HG03135 (cell line): ENCODE measurements at regions not wholly inside any gene's neighbourhood (a gene's known extent, or its start where the extent isn't known, plus 50 kb on each side); places are given as distances from the start of the nearest gene placed in this dataset.

Experiments used
- ATAC-seq: cut with Tn5 transposase; IDR thresholded peaks from one replicate; pipeline ENCODE4 v1.9.1; 2021; ENCODE audit warnings: mild to moderate bottlenecking, moderate library complexity; ENCODE audit not compliant: unreplicated experiment

- ATAC-seq, result no peak
Observed at GRCh38 chr18:41842886-41843285, 112.1 kb upstream of the PIK3C3 start.

GRCh38 chr18:41829647-41830516 lies 125.2 kb upstream of the PIK3C3 start:
- no peak for ATAC-seq

GRCh38 chr18:41828137-41828536 lies 126.9 kb upstream of the PIK3C3 start:
- no peak for ATAC-seq

DNA sequence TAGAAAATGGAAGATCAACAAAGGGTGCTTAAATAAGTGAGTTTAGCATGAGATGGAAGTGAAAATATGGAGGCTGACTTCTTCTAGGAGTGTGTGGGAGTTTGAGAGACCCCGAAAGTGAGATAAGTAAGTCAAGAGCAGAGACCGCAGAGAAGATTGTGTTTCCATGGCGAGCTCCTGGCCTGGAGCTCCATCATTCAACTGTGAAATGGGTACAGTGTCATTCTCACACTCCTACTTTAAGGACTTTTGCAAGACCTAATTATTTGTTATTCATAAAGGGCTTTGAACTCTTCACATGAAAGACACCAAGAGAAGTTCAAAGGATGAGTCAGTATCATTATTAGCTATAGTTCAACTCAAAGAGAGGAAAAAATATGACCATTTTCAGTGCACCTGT lies 134.2 kb upstream of the PIK3C3 start:
- no peak for ATAC-seq

DNA sequence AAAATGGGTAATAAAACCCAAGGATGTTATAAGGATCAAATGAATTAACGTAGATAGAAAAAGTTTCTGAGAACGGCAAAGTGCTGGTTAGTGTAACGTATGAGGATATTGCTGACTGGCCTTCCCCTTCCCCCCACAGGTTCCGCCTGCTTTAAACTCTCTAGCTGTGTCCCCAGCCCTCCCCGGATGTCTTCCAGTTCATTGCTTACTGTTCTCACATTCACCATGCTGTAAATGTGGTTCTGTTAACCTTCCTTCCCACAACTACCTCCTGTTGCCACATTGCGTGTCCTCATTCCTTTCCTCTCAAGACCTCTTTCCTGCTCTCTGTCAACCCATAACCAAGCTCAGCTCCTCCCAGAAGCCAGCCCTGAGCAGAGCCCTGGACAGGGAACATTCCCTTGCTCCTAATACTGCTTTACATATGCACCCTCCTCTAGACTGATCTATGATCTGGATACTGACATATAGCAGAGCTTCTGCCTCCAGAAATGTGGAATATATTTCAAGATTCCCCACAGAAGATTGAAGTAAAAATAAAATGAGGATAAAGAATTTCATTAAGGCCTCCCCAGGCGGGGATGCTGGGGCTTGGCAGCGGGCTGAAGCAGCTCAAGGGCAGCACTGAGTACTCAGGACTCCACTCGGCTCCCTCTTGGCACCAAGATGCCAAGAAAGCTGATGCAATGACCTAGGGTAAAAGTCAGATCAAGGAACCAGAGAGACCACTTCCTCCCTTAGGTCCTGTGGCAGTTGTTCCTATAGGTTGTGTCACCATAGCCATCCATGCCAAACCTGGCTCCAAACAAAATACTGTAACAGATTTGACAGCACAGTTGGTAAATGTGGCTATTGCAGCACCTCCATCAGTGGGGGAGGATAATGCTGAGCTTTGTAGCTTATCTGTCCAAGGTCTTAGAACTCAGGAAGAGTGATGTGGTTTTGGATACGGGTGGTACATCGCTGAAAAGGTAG lies 136.4 kb upstream of the PIK3C3 start:
- no peak for ATAC-seq

- ATAC-seq, result no peak
Observed at GRCh38 chr18:41814651-41815050, 140.4 kb upstream of the PIK3C3 start.

DNA sequence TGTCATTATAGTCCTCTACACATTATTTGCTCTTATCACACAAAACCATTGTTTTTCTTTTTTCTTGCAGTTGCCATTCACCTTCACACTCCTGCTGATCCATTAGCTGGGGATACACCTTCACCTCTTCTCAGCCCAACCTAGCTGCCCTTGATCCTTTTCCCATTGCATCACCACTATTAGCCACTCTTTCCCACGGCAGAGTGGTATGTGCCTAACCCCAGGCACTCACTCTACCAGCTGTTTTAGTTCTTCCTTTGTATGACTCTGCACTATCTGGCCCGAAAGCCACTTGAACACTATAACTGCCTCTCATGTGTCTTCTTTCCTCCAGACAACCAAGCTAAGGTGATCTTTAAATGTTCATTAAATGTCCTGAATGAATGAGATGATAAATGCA lies 145.4 kb upstream of the PIK3C3 start:
- ATAC-seq, result no peak

DNA sequence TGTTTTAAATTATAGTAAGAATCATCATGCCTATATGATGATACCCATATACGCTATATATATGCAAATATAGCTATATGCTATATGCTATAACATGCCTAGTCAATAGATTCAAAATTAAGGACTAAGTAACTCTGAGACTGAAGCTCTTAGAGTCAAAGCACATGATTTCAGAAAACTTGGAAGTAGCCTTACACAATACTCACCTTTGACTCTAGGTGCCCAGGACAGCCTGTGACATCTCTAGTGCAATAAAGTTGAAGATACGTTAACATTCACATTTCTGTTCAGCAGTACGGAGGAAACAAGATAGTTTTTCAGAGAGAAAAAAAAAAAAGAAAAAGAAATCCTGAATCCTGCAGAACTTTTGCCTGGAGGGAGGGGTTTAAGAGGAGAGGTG lies 149.7 kb upstream of the PIK3C3 start:
- no peak for ATAC-seq

DNA sequence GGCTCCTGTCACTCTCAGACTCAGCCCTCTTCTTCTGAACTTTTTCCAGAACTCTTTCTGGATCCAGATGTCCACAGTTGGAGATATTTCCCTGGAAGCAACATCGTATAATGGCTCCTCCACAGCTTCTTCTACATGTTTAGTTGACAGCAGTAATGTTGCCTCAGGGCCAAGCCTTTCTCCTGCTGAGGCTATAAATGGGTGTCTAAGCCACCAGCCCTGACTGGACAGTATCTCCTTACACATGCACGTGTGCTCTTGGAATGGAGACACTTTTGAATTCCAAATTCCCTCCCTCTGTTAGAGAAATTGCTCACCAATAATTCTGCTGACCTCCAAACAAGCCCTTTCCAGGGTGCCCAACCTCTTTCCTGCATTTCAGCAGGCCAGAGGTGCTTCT lies 156.2 kb upstream of the PIK3C3 start:
- no peak for ATAC-seq

DNA sequence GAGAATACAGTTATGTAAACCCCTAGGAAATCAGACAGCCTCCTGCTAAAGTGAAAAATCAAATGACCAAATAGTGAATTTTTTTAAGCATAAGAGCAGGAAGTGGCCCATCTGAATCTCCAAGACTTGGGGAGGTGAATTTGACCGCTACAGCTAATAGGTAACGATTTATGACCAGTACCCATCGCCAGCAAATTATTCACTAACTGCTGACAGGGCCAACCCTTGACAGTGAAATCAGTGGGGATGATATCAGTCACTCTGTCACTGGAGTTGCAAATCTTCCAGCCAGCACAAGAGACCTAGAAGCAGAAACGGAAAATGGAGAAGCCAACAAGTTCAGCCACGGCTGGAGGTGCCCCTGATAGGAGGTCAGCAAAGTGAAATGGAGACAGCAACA lies 164.3 kb upstream of the PIK3C3 start:
- ATAC-seq, result no peak

DNA sequence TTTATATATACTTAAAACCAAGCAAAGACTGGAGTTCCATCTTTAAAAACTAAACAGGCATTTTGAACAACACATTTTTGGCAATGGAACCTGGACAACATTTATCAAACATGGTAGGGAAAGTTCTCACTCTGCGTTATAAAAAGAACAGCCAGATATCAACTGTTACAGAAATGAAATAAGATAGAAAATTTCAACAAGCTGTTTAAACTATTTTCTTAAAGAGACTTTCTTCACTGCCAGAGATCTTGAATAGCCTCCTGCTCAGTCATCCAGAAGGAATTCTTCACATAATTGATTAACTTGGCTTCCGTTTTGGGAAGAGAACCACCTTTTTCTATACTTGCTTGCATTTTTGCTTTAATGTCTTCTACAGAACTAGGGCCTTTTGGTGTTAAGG lies 166.0 kb upstream of the PIK3C3 start:
- ATAC-seq, result no peak

DNA sequence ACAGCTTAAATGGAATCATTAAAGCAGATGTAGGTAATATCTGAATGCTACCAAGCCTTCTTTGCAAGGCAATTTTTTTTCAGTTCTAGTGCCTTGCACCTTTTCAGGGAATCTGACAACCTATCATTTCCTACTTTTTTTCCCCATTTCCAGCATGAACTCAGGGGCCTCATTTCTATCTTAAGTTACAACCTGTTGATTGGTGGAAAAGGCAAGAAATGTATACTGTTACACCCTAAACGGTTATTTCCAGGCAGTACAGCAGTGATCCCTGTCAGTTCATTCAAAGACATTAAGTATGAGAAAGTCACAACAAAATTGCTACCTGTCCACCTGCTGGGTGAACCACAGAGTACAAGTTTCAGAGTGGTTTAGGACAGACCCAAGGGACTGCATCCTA lies 171.2 kb upstream of the PIK3C3 start:
- no peak for ATAC-seq

- ATAC-seq, result no peak
Observed at GRCh38 chr18:41783065-41783818, 171.8 kb upstream of the PIK3C3 start.

GRCh38 chr18:41771973-41772372 lies 183.1 kb upstream of the PIK3C3 start:
- ATAC-seq, result no peak

DNA sequence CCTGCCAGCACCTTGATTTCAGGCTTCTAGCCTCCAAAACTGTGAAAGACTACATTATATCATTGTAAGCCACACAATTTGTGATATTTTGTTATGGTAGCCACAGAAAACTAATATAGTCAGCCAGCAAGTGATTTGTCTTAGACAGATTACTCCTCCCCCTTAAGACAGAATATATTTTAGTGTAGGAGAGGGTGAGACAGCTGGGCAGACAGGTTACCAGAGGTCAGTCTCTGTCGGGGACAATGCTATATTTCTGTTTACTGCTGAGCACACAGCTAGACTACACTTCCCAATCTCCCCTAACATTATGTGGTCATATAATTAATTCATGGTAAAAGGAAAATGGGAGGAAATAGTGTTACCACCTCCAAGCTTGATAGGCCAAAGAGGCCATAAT lies 185.8 kb upstream of the PIK3C3 start:
- ATAC-seq, result no peak

- ATAC-seq, result no peak
Observed at GRCh38 chr18:41768467-41768866, 186.6 kb upstream of the PIK3C3 start.

GRCh38 chr18:41767960-41768359 lies 187.1 kb upstream of the PIK3C3 start:
- no peak for ATAC-seq

GRCh38 chr18:41765460-41765859 lies 189.6 kb upstream of the PIK3C3 start:
- ATAC-seq, result no peak

GRCh38 chr18:41763361-41763760 lies 191.7 kb upstream of the PIK3C3 start:
- ATAC-seq, result no peak

GRCh38 chr18:41761333-41762018 lies 193.6 kb upstream of the PIK3C3 start:
- ATAC-seq, result no peak

- ATAC-seq, result no peak
Observed at GRCh38 chr18:41758534-41758933, 196.5 kb upstream of the PIK3C3 start.
